ENCODE measurements at regions not wholly inside any gene's neighbourhood (a gene's known extent, or its start where the extent isn't known, plus 50 kb on each side); places are given as distances from the start of the nearest gene placed in this dataset.
"Not testable (repeated sequence)": the region's sequence is repeated elsewhere in the genome, so short reads cannot be mapped to it uniquely, and the experiment has no call there.

DNA sequence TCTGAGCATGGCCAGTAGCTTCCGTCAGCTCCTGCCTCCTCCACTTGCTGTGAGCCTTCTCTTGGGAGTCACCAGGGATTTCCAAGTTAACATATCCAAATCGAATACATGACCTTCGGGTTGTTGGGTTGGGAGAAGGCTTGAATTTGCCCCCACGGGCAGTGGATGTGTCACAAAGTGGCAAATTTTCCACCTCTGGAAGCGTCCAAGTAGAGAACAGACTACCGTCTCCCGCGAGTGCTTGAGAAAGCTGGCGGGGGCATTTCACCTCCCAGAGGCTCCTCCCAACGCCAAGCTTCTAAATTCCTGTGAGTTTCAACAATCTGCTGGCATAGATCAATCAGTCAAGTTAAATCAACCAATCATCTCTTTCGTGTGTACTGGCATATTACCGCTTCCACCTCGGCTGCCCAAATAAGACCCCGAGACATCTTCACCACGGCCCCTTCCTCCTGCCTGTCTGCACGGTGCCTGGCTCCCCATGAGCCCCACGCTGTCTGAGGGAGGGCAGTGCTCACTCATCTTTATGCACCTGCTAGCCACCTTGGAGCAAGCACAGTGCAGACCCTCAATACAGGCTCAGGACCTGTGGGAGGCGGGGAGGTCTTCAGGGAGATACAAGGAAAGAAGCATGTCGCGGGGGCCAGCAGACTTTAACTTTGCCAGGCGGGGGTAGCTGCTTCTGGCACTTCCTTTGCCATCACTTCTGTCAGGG lies 79.1 kb downstream of the MRPL36 start:
- CTCF ChIA-PET, result interaction anchor here (1.3 kb wide), 1 partner anchor 41 kb away, joined by 8 read pairs; no protein-coding TSS in a partner anchor
- BruUV-seq (replicated peaks), result no TSS peak
- no peak for DNase-seq (ENCODE audit: unreplicated experiment)
- POLR2A ChIA-PET, result no interaction called here
- Mint-ChIP-seq H3K4me3 (ENCODE audit: unreplicated experiment) (no peak overlapping the region), H3K9me3 (ENCODE audit: unreplicated experiment) (peaks cover 28% of the 10 kb centered on the region), H3K27me3 (ENCODE audit: insufficient read depth, unreplicated experiment) (peaks cover 27% of the 10 kb centered on the region), H3K36me3 (ENCODE audit: insufficient read depth, unreplicated experiment) (no peaks in the 10 kb centered on the region), H3K27ac (ENCODE audit: low read depth, unreplicated experiment) (no peak overlapping the region), H3K4me1 (ENCODE audit: insufficient read depth, unreplicated experiment) (no peaks in the 10 kb centered on the region)
- TF ChIP-seq, protein P1, sequence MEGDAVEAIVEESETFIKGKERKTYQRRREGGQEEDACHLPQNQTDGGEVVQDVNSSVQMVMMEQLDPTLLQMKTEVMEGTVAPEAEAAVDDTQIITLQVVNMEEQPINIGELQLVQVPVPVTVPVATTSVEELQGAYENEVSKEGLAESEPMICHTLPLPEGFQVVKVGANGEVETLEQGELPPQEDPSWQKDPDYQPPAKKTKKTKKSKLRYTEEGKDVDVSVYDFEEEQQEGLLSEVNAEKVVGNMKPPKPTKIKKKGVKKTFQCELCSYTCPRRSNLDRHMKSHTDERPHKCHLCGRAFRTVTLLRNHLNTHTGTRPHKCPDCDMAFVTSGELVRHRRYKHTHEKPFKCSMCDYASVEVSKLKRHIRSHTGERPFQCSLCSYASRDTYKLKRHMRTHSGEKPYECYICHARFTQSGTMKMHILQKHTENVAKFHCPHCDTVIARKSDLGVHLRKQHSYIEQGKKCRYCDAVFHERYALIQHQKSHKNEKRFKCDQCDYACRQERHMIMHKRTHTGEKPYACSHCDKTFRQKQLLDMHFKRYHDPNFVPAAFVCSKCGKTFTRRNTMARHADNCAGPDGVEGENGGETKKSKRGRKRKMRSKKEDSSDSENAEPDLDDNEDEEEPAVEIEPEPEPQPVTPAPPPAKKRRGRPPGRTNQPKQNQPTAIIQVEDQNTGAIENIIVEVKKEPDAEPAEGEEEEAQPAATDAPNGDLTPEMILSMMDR (IDR thresholded peaks at IDR 0.05; ENCODE audit: unreplicated experiment), result no peak
- intact Hi-C loops (cut with micrococcal nuclease), result no loop called here

DNA sequence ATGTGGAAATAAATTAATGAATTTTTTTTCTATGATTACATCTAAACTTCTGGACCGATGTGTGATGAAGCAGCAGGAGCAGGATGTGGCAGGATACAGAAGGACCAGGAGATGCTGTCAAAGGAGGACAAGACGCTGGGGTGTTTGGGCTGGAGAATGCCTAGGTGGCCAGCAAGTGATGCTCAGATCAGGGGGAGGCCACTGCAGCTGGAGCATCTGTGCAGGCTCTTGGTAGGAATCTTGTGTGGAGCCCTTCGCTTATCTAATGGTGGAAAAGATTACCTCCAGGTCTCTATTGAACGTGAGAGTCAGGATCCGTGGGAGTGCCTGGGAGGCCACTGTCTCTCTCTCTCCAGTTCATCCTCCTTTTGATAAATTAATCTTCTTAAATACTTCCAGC lies 79.8 kb downstream of the MRPL36 start:
- Mint-ChIP-seq H3K27me3 (ENCODE audit: insufficient read depth, unreplicated experiment) (peaks cover 27% of the 10 kb centered on the region), H3K4me1 (ENCODE audit: insufficient read depth, unreplicated experiment) (no peaks in the 10 kb centered on the region), H3K9me3 (ENCODE audit: unreplicated experiment) (peaks cover 28% of the 10 kb centered on the region), H3K4me3 (ENCODE audit: unreplicated experiment) (no peak overlapping the region), H3K27ac (ENCODE audit: low read depth, unreplicated experiment) (no peak overlapping the region), H3K36me3 (ENCODE audit: insufficient read depth, unreplicated experiment) (no peaks in the 10 kb centered on the region)
- ChIA-PET POLR2A (no interaction called here), CTCF (no interaction called here)
- no peak for DNase-seq (ENCODE audit: unreplicated experiment)
- TF ChIP-seq, protein P1 (IDR thresholded peaks at IDR 0.05; ENCODE audit: unreplicated experiment), result no peak
- intact Hi-C loops (cut with micrococcal nuclease), result no loop called here
- BruUV-seq (replicated peaks), result no TSS peak

GRCh38 chr5:1718669-1719068 lies 81.0 kb downstream of the MRPL36 start:
- ChIA-PET CTCF (no interaction called here), POLR2A (no interaction called here)
- intact Hi-C loops (cut with micrococcal nuclease), result no loop called here
- peaks cover 28% of the 10 kb centered on the region for H3K9me3 Mint-ChIP-seq (ENCODE audit: unreplicated experiment)
- H3K4me3 Mint-ChIP-seq (ENCODE audit: unreplicated experiment), result no peak overlapping the region
- BruUV-seq (replicated peaks), result no TSS peak
- TF ChIP-seq, protein P1 (IDR thresholded peaks at IDR 0.05; ENCODE audit: unreplicated experiment), result no peak
- H3K36me3 Mint-ChIP-seq (ENCODE audit: insufficient read depth, unreplicated experiment), result no peaks in the 10 kb centered on the region
- DNase-seq (ENCODE audit: unreplicated experiment), result peak; percentile 18
- H3K27me3 Mint-ChIP-seq (ENCODE audit: insufficient read depth, unreplicated experiment), result peaks cover 27% of the 10 kb centered on the region
- no peak overlapping the region for H3K27ac Mint-ChIP-seq (ENCODE audit: low read depth, unreplicated experiment)
- no peaks in the 10 kb centered on the region for H3K4me1 Mint-ChIP-seq (ENCODE audit: insufficient read depth, unreplicated experiment)

DNA sequence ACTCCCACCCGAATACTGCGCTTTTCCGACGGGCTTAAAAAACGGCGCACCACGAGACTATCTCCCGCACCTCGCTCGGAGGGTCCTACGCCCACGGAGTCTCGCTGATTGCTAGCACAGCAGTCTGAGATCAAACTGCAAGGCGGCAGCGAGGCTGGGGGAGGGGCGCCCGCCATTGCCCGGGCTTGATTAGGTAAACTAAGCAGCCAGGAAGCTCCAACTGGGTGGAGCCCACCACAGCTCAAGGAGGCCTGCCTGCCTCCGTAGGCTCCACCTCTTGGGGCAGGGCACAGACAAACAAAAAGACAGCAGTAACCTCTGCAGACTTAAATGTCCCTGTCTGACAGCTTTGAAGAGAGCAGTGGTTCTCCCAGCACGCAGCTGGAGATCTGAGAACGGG lies 89.5 kb downstream of the MRPL36 start:
- H3K27ac Mint-ChIP-seq (ENCODE audit: low read depth, unreplicated experiment); H3K9me3 Mint-ChIP-seq (ENCODE audit: unreplicated experiment); intact Hi-C loops (cut with micrococcal nuclease); CTCF ChIA-PET; H3K36me3 Mint-ChIP-seq (ENCODE audit: insufficient read depth, unreplicated experiment); POLR2A ChIA-PET; H3K4me1 Mint-ChIP-seq (ENCODE audit: insufficient read depth, unreplicated experiment); H3K4me3 Mint-ChIP-seq (ENCODE audit: unreplicated experiment); BruUV-seq (replicated peaks); DNase-seq (ENCODE audit: unreplicated experiment): not testable (repeated sequence)
- H3K27me3 Mint-ChIP-seq (ENCODE audit: insufficient read depth, unreplicated experiment), result peaks cover 15% of the 10 kb centered on the region

All from MCF 10A (cell line).